ENCODE measurements at regions not wholly inside any gene's neighbourhood (a gene's known extent, or its start where the extent isn't known, plus 50 kb on each side); places are given as distances from the start of the nearest gene placed in this dataset.

GRCh38 chr12:87182696-87183233 is 846.4 kb downstream of the C12orf50 start:
- TF ChIP-seq CTCF (tag by site-specific recombination; IDR thresholded peaks at IDR 0.05) (no peak), ZNF585B (tag by site-specific recombination; IDR thresholded peaks at IDR 0.05) (no peak), ZNF639 (tag by site-specific recombination; IDR thresholded peaks at IDR 0.05) (no peak), ZBTB1 (tag by site-specific recombination; IDR thresholded peaks at IDR 0.05) (no peak), ZNF404 (tag by site-specific recombination; IDR thresholded peaks at IDR 0.05) (no peak)
